GM18858 (cell line): ENCODE measurements at regions not wholly inside any gene's neighbourhood (a gene's known extent, or its start where the extent isn't known, plus 50 kb on each side); places are given as distances from the start of the nearest gene placed in this dataset.
"Not testable (repeated sequence)": the region's sequence is repeated elsewhere in the genome, so short reads cannot be mapped to it uniquely, and the experiment has no call there.

ENCODE experiments used
- ATAC-seq: cut with Tn5 transposase; IDR thresholded peaks from one replicate; pipeline ENCODE4 v1.9.1; 2021; ENCODE audit not compliant: unreplicated experiment

- ATAC-seq = no peak
Observed at GRCh38 chr21:14617871-14618270, 71.8 kb upstream of the SAMSN1 start.

GRCh38 chr21:14617040-14617393 is 70.9 kb upstream of the SAMSN1 start:
- no peak for ATAC-seq

GRCh38 chr21:14616380-14617039 is 70.4 kb upstream of the SAMSN1 start:
- no peak for ATAC-seq

- no peak for ATAC-seq
Observed at GRCh38 chr21:14615359-14615974, 69.4 kb upstream of the SAMSN1 start.

GRCh38 chr21:14614287-14614686 is 68.2 kb upstream of the SAMSN1 start:
- no peak for ATAC-seq

GRCh38 chr21:14613486-14614224 is 67.5 kb upstream of the SAMSN1 start:
- no peak for ATAC-seq

GRCh38 chr21:14610119-14610518 is 64.0 kb upstream of the SAMSN1 start:
- ATAC-seq = not testable (repeated sequence)

GRCh38 chr21:14609274-14609673 is 63.2 kb upstream of the SAMSN1 start:
- ATAC-seq = no peak

GRCh38 chr21:14607262-14607661 is 61.1 kb upstream of the SAMSN1 start:
- no peak for ATAC-seq

GRCh38 chr21:14603202-14603601 is 57.1 kb upstream of the SAMSN1 start:
- no peak for ATAC-seq

GRCh38 chr21:14602382-14602958 is 56.4 kb upstream of the SAMSN1 start:
- ATAC-seq = peak; percentile 75

- no peak for ATAC-seq
Observed at GRCh38 chr21:14600569-14601297, 54.6 kb upstream of the SAMSN1 start.

GRCh38 chr21:14598065-14598464 is 52.0 kb upstream of the SAMSN1 start:
- ATAC-seq = no peak
